Endodermal cell (in vitro differentiated cells): ENCODE measurements at regions not wholly inside any gene's neighbourhood (a gene's known extent, or its start where the extent isn't known, plus 50 kb on each side); places are given as distances from the start of the nearest gene placed in this dataset.
"Not testable (repeated sequence)": the region's sequence is repeated elsewhere in the genome, so short reads cannot be mapped to it uniquely, and the experiment has no call there.

ENCODE experiments used
- DNase-seq: peaks from one replicate; pipeline ENCODE4 v3.0.0-alpha.2; 2017
- H3K27ac ChIP-seq: 2 replicates; pipeline ENCODE4 v1.5.1; 2013; ENCODE audit warnings: mild to moderate bottlenecking, low read depth, low read length, moderate library complexity
- H3K27me3 ChIP-seq: 2 replicates; pipeline ENCODE4 v1.6.1; 2013; ENCODE audit warnings: mild to moderate bottlenecking, low read length, moderate library complexity; ENCODE audit not compliant: insufficient read depth, control insufficient read depth, poor library complexity, severe bottlenecking
- H3K36me3 ChIP-seq: 2 replicates; pipeline ENCODE4 v1.7.0; 2013; ENCODE audit warnings: mild to moderate bottlenecking, low read length, moderate library complexity; ENCODE audit not compliant: control insufficient read depth, insufficient read depth
- H3K4me1 ChIP-seq: one replicate; pipeline ENCODE4 v1.7.0; 2013; ENCODE audit warnings: low read length; ENCODE audit not compliant: control insufficient read depth, insufficient read depth
- H3K4me3 ChIP-seq: 2 replicates; pipeline ENCODE4 v1.5.1; 2013; ENCODE audit warnings: mild to moderate bottlenecking, low read length, moderate library complexity
- H3K9ac ChIP-seq: 2 replicates; pipeline ENCODE4 v1.6.1; 2013; ENCODE audit warnings: mild to moderate bottlenecking, low read length, moderate library complexity; ENCODE audit not compliant: poor library complexity, severe bottlenecking; ENCODE audit errors: extremely low read depth
- H3K9me3 ChIP-seq: 2 replicates; pipeline ENCODE4 v1.6.1; 2013; ENCODE audit warnings: mild to moderate bottlenecking, low read length, moderate library complexity; ENCODE audit not compliant: control insufficient read depth
- H3K27ac Mint-ChIP-seq: 2 replicates; pipeline ENCODE4 v1.8.0; 2020; ENCODE audit warnings: mixed read lengths
- H3K27me3 Mint-ChIP-seq: 2 replicates; pipeline ENCODE4 v1.8.0; 2021; ENCODE audit warnings: mild to moderate bottlenecking, mixed read lengths; ENCODE audit not compliant: insufficient read depth
- H3K36me3 Mint-ChIP-seq: 2 replicates; pipeline ENCODE4 v1.8.0; 2020; ENCODE audit warnings: low read depth, mixed read lengths
- H3K4me1 Mint-ChIP-seq: 2 replicates; pipeline ENCODE4 v1.8.0; 2020; ENCODE audit warnings: mixed read lengths
- H3K4me3 Mint-ChIP-seq: 2 replicates; pipeline ENCODE4 v1.8.0; 2020; ENCODE audit warnings: mild to moderate bottlenecking, moderate library complexity, mixed read lengths
- H3K9me3 Mint-ChIP-seq: 2 replicates; pipeline ENCODE4 v1.8.0; 2020; ENCODE audit warnings: mild to moderate bottlenecking, mixed read lengths
- CTCF ChIP-seq: fragments of 200-600 bp; sonication (generic); conservative IDR thresholded peaks from 2 replicates; pipeline ENCODE4 v1.5.0; 2021; ENCODE audit warnings: antibody characterized with exemption, mild to moderate bottlenecking
- WGBS, 2 experiments: methylation state at CpG; one replicate each; pipeline versions ENCODE4 v1.1.5 to v1.1.7; 2013; ENCODE audit warnings: missing lambda C conversion rate in 2 of 2, mixed read lengths in 1 of 2; ENCODE audit not compliant: insufficient coverage in 1 of 2, insufficient read length in 1 of 2; 5-methylcytosine and 5-hydroxymethylcytosine counted together

- 75 to 93% methylated on average over 2 of the region's 2 CpGs for WGBS, 2 experiments
- Mint-ChIP-seq H3K36me3 (no peaks in the 10 kb centered on the region), H3K9me3 (no peaks in the 10 kb centered on the region), H3K27ac (no peak overlapping the region), H3K4me1 (no peaks in the 10 kb centered on the region), H3K27me3 (no peaks in the 10 kb centered on the region), H3K4me3 (no peak overlapping the region)
- Histone ChIP-seq H3K27me3 (no peaks in the 10 kb centered on the region), H3K4me1 (no peaks in the 10 kb centered on the region), H3K36me3 (no peaks in the 10 kb centered on the region), H3K27ac (no peak overlapping the region), H3K9me3 (no peaks in the 10 kb centered on the region), H3K9ac (no peak overlapping the region), H3K4me3 (no peak overlapping the region)
- DNase-seq: no peak
- no peak for TF ChIP-seq CTCF
Measured at GRCh38 chr2:157004789-157005188, 252.7 kb upstream of the GALNT5 start.

- no peaks in the 10 kb centered on the region for H3K9me3 ChIP-seq
- no peak overlapping the region for H3K4me3 Mint-ChIP-seq
- DNase-seq: no peak
- no peak overlapping the region for H3K27ac ChIP-seq
- no peaks in the 10 kb centered on the region for H3K36me3 ChIP-seq
- H3K27me3 ChIP-seq: no peaks in the 10 kb centered on the region
- H3K36me3 Mint-ChIP-seq: no peaks in the 10 kb centered on the region
- no peak overlapping the region for H3K9ac ChIP-seq
- no peaks in the 10 kb centered on the region for H3K27me3 Mint-ChIP-seq
- TF ChIP-seq CTCF: no peak
- no peak overlapping the region for H3K27ac Mint-ChIP-seq
- H3K4me3 ChIP-seq: no peak overlapping the region
- H3K9me3 Mint-ChIP-seq: no peaks in the 10 kb centered on the region
- H3K4me1 ChIP-seq: no peaks in the 10 kb centered on the region
- 93 to 94% methylated on average over 4 to 6 of the region's 6 CpGs for WGBS, 2 experiments
- H3K4me1 Mint-ChIP-seq: no peaks in the 10 kb centered on the region
Measured at GRCh38 chr2:157015015-157015575, 242.4 kb upstream of the GALNT5 start.

GRCh38 chr2:157023264-157023663 lies 234.2 kb upstream of the GALNT5 start:
- H3K27me3 Mint-ChIP-seq, H3K9me3 ChIP-seq, H3K36me3 Mint-ChIP-seq, H3K27ac Mint-ChIP-seq, DNase-seq, H3K4me1 Mint-ChIP-seq, H3K4me1 ChIP-seq, H3K27ac ChIP-seq, H3K36me3 ChIP-seq, H3K4me3 ChIP-seq, H3K9ac ChIP-seq, H3K27me3 ChIP-seq, H3K4me3 Mint-ChIP-seq: not testable (repeated sequence)
- WGBS, 2 experiments: 87 to 88% methylated on average over 1 of the region's 1 CpG
- peaks cover 12% of the 10 kb centered on the region for H3K9me3 Mint-ChIP-seq

- no peak overlapping the region for H3K9ac ChIP-seq
- Mint-ChIP-seq H3K4me1 (peaks cover 3% of the 10 kb centered on the region), H3K36me3 (no peaks in the 10 kb centered on the region), H3K27ac (peak overlapping the region; percentile 3), H3K27me3 (no peaks in the 10 kb centered on the region), H3K4me3 (no peak overlapping the region), H3K9me3 (peaks cover 12% of the 10 kb centered on the region)
- no peaks in the 10 kb centered on the region for H3K27me3 ChIP-seq
- no peaks in the 10 kb centered on the region for H3K36me3 ChIP-seq
- H3K4me1 ChIP-seq: no peaks in the 10 kb centered on the region
- no peak for TF ChIP-seq CTCF
- no peak for DNase-seq
- 91 to 100% methylated on average over 1 to 5 of the region's 5 CpGs for WGBS, 2 experiments
- no peak overlapping the region for H3K27ac ChIP-seq
- peaks cover 9% of the 10 kb centered on the region for H3K9me3 ChIP-seq
- no peak overlapping the region for H3K4me3 ChIP-seq
Measured at GRCh38 chr2:157024129-157024528, 233.4 kb upstream of the GALNT5 start.
